SK-N-MC (cell line): ENCODE measurements at regions not wholly inside any gene's neighbourhood (a gene's known extent, or its start where the extent isn't known, plus 50 kb on each side); places are given as distances from the start of the nearest gene placed in this dataset.

Experiments
- EZH2 ChIP-seq: fragments of 200-600 bp; sonication (generic); IDR thresholded peaks from one replicate; pipeline ENCODE4 v1.6.1; 2017; ENCODE audit warnings: antibody characterized with exemption
- POLR2AphosphoS5 ChIP-seq: IDR thresholded peaks from 2 replicates; pipeline ENCODE4 v1.6.1; 2012; ENCODE audit warnings: mild to moderate bottlenecking, low read depth, low read length, borderline replicate concordance

DNA sequence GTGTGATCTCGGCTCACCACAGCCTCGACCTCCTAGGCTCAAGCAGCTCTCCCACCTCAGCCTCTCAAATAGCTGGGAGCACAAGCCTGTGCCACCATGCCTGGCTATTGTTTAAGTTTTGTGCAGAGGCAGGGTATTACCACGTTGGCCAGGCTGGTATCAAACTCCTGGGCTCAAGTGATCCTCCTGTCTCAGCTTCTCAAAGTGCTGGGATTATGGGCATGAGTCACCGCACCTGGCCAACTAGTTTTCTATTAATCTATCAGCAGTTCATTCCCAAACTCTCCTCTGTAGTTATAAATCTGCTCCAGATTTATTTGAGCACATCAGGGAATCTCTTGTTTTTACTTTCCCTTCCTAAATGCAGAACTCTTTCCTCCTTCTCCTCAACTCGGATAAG, 443.8 kb downstream of the PRDM2 start:
- TF ChIP-seq EZH2: no peak
- TF ChIP-seq POLR2AphosphoS5: no peak
